ENCODE measurements at regions not wholly inside any gene's neighbourhood (a gene's known extent, or its start where the extent isn't known, plus 50 kb on each side); places are given as distances from the start of the nearest gene placed in this dataset.

GRCh38 chr1:192489748-192490147 lies 85.8 kb upstream of the RGS1 start (continued):
- TF ChIP-seq RFX5 (IDR thresholded peaks at IDR 0.05; ENCODE audit: low read depth, low read length) (no peak), POLR2AphosphoS5 (IDR thresholded peaks at IDR 0.05; ENCODE audit: control insufficient read depth, insufficient read depth, low read depth, low read length) (no peak), PHF20 (IDR thresholded peaks at IDR 0.05; ENCODE audit: partially characterized antibody) (no peak), E2F4 (CRISPR knock-in tag; IDR thresholded peaks at IDR 0.05; ENCODE audit: low read depth) (no peak), USF1 (CRISPR knock-in tag; IDR thresholded peaks at IDR 0.05) (no peak), ZNF75A (CRISPR knock-in tag; IDR thresholded peaks at IDR 0.05) (no peak)

GRCh38 chr1:192491804-192492554 lies 83.6 kb upstream of the RGS1 start:
- intact Hi-C loops (cut with micrococcal nuclease): no loop called here
- POLR2A ChIA-PET: no interaction called here
- FAIRE-seq: no peak
- Histone ChIP-seq H3K4me3 (no peak overlapping the region), H3K36me3 (ENCODE audit: control insufficient read depth, insufficient read depth, low read length) (no peaks in the 10 kb centered on the region), H3K27me3 (ENCODE audit: control insufficient read depth in 2 of 2, insufficient read depth in 2 of 2, low read length in 2 of 2) (no peaks in the 10 kb centered on the region), H2AFZ (ENCODE audit: low read depth, low read length) (no peak overlapping the region), H3K9me1 (ENCODE audit: control insufficient read depth, insufficient read depth, low read length) (no peaks in the 10 kb centered on the region), H3K4me1 (replicated peaks in 1 of 2; ENCODE audit: control insufficient read depth in 2 of 2, insufficient read depth in 2 of 2, low read length in 2 of 2) (no peaks in the 10 kb centered on the region), H3K79me2 (ENCODE audit: control insufficient read depth, insufficient read depth, low read length) (no peaks in the 10 kb centered on the region), H3K27ac (ENCODE audit: extremely low read depth, low read depth, low read length) (no peak overlapping the region), H3K9me3 (replicated peaks; ENCODE audit: control insufficient read depth, insufficient read depth, low read depth, low read length) (no peaks in the 10 kb centered on the region), H3K4me2 (ENCODE audit: insufficient read depth, low read length) (no peak overlapping the region), H3K9ac (ENCODE audit: insufficient read depth in 1 of 2, low read depth in 2 of 2, low read length in 2 of 2) (no peak overlapping the region), H4K20me1 (replicated peaks; ENCODE audit: control insufficient read depth, insufficient read depth, low read length) (no peaks in the 10 kb centered on the region)
- CTCF ChIA-PET (ENCODE audit: low intra/inter-chr PET ratio): no interaction called here
- in situ Hi-C loops (cut with MboI): no loop called here
- DNase-seq (ENCODE audit: extremely low read depth in 1 of 4, low spot score in 3 of 4): no peak
- ATAC-seq: no peak
- 0% methylated on average over 2 of the region's 2 CpGs for WGBS (ENCODE audit: insufficient coverage, low coverage, missing lambda C conversion rate)
- TF ChIP-seq NR1H2 (CRISPR knock-in tag; IDR thresholded peaks at IDR 0.05): no peak
- no peak for TF ChIP-seq ZBTB1 (CRISPR knock-in tag; IDR thresholded peaks at IDR 0.05; ENCODE audit: borderline replicate concordance, low read depth)
- no peak for TF ChIP-seq ZNF408 (CRISPR knock-in tag; IDR thresholded peaks at IDR 0.05; ENCODE audit: low read depth)
- no peak for TF ChIP-seq KDM1A (IDR thresholded peaks at IDR 0.05)
- TF ChIP-seq ATF7 (IDR thresholded peaks at IDR 0.05): no peak
- no peak for TF ChIP-seq VEZF1 (CRISPR knock-in tag; IDR thresholded peaks at IDR 0.05)
- no TSS peak for BruUV-seq (replicated peaks)

Measured in K562 (cell line).